Peyer's patch (tissue), 4 donors: ENCODE measurements at regions not wholly inside any gene's neighbourhood (a gene's known extent, or its start where the extent isn't known, plus 50 kb on each side); places are given as distances from the start of the nearest gene placed in this dataset.

Experiments
- POLR2A ChIP-seq, 2 donors: fragments of 450-650 bp; IDR thresholded peaks; one replicate each; pipeline ENCODE4 v1.5.1; 2017; ENCODE audit warnings: antibody characterized with exemption in 2 of 2, mild to moderate bottlenecking in 2 of 2, moderate library complexity in 2 of 2
- TF ChIP-seq, protein P1 (sequence below), 6 experiments: fragments of 450-650 bp in 4 of 6; fragments of 200-600 bp in 2 of 6; sonication (generic) in 1 of 6; IDR thresholded peaks; one replicate each; pipeline ENCODE4 v1.5.1; 2017 to 2019; ENCODE audit warnings: antibody characterized with exemption in 6 of 6, mild to moderate bottlenecking in 3 of 6, moderate library complexity in 1 of 6

DNA sequence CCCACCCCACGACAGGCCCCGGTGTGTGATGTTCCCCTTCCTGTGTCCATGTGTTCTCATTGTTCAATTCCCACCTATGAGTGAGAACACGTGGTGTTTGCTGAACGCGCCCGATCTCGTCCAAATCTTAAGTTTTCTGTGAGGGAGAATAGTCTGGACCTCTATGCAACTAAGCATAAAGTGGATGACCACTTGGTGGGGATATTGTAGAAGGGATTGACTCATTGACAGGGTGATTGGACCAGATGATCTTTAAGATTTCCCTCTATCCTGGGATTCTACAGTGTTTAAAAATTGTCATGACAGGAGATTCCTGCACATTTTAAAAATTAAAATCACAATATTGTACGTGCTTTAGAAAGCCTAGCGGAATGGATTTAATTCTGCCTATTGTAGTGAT lies 141.3 kb downstream of the TRMT11 start:
- TF ChIP-seq, protein P1, sequence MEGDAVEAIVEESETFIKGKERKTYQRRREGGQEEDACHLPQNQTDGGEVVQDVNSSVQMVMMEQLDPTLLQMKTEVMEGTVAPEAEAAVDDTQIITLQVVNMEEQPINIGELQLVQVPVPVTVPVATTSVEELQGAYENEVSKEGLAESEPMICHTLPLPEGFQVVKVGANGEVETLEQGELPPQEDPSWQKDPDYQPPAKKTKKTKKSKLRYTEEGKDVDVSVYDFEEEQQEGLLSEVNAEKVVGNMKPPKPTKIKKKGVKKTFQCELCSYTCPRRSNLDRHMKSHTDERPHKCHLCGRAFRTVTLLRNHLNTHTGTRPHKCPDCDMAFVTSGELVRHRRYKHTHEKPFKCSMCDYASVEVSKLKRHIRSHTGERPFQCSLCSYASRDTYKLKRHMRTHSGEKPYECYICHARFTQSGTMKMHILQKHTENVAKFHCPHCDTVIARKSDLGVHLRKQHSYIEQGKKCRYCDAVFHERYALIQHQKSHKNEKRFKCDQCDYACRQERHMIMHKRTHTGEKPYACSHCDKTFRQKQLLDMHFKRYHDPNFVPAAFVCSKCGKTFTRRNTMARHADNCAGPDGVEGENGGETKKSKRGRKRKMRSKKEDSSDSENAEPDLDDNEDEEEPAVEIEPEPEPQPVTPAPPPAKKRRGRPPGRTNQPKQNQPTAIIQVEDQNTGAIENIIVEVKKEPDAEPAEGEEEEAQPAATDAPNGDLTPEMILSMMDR (IDR thresholded peaks at IDR 0.05) = peak in 1 of 6 experiments; percentile 18
- no peak for TF ChIP-seq POLR2A (IDR thresholded peaks at IDR 0.05)
